HL-60 (cell line): ENCODE measurements at regions not wholly inside any gene's neighbourhood (a gene's known extent, or its start where the extent isn't known, plus 50 kb on each side); places are given as distances from the start of the nearest gene placed in this dataset.
"Not testable (repeated sequence)": the region's sequence is repeated elsewhere in the genome, so short reads cannot be mapped to it uniquely, and the experiment has no call there.

ENCODE experiments used
- DNase-seq, 2 experiments: peaks; one replicate each; pipeline ENCODE4 v3.0.0-alpha.2; 2010 to 2020; ENCODE audit warnings: low read depth in 1 of 2, low spot score in 1 of 2
- H3K27ac ChIP-seq: fragments of 250-450 bp; sonication (Bioruptor Pico); replicated peaks from 2 replicates; pipeline ENCODE4 v1.5.1; 2020; ENCODE audit warnings: mild to moderate bottlenecking, moderate library complexity
- H3K27me3 ChIP-seq: fragments of 250-450 bp; sonication (Bioruptor Pico); 2 replicates; pipeline ENCODE4 v1.5.1; 2021; ENCODE audit warnings: mild to moderate bottlenecking, moderate library complexity; ENCODE audit not compliant: insufficient read depth, poor library complexity, severe bottlenecking
- H3K4me3 ChIP-seq: replicated peaks from 2 replicates; pipeline ENCODE4 v1.5.1; 2011; ENCODE audit warnings: mild to moderate bottlenecking, control low read depth, low read length; ENCODE audit not compliant: insufficient read depth

- H3K27me3 ChIP-seq, H3K4me3 ChIP-seq, DNase-seq, H3K27ac ChIP-seq: not testable (repeated sequence)
These were observed 56.6 kb upstream of the ASNS start for GRCh38 chr7:97928844-97929243.

GRCh38 chr7:97927790-97928748 is 55.9 kb upstream of the ASNS start:
- DNase-seq: peak; percentile 10 to 14
- peak overlapping the region; percentile 28 for H3K4me3 ChIP-seq
- not testable (repeated sequence) for H3K27ac ChIP-seq, H3K27me3 ChIP-seq
